ENCODE measurements at regions not wholly inside any gene's neighbourhood (a gene's known extent, or its start where the extent isn't known, plus 50 kb on each side); places are given as distances from the start of the nearest gene placed in this dataset.

GRCh38 chr16:6317934-6318333, 1014.7 kb upstream of the RBFOX1 start:
- Histone ChIP-seq H3K79me1 (ENCODE audit: low read length) (no peaks in the 10 kb centered on the region), H2BK120ac (ENCODE audit: insufficient read depth, low read length, poor library complexity) (no peak overlapping the region), H3K4me2 (ENCODE audit: low read length) (no peak overlapping the region), H3K79me2 (ENCODE audit: control insufficient read depth, insufficient read depth, low read length, poor library complexity) (no peaks in the 10 kb centered on the region), H2AK5ac (ENCODE audit: low read length) (no peak overlapping the region), H2AFZ (ENCODE audit: insufficient read depth, low read length, poor library complexity) (no peak overlapping the region), H4K91ac (ENCODE audit: low read depth, low read length) (no peak overlapping the region), H3K4me3 (ENCODE audit: low read depth, low read length) (no peak overlapping the region), H4K8ac (ENCODE audit: low read depth, low read length) (no peak overlapping the region), H3K9ac (ENCODE audit: low read length) (no peak overlapping the region), H3K4me1 (ENCODE audit: control insufficient read depth in 1 of 2, insufficient read depth in 2 of 2, low read length in 2 of 2) (no peaks in the 10 kb centered on the region), H3K9me3 (ENCODE audit: insufficient read depth, low read depth, low read length) (no peaks in the 10 kb centered on the region), H3K36me3 (ENCODE audit: control insufficient read depth in 1 of 2, insufficient read depth in 2 of 2, low read length in 2 of 2) (no peaks in the 10 kb centered on the region), H3K18ac (ENCODE audit: low read length) (no peak overlapping the region), H2BK12ac (ENCODE audit: low read length) (no peak overlapping the region), H3K27me3 (ENCODE audit: insufficient read depth, low read length) (no peaks in the 10 kb centered on the region), H3K14ac (ENCODE audit: low read length) (no peak overlapping the region), H3K4ac (ENCODE audit: low read depth, low read length) (no peak overlapping the region), H3K23ac (ENCODE audit: low read length) (no peak overlapping the region), H4K12ac (ENCODE audit: low read depth, low read length) (no peak overlapping the region), H3K27ac (ENCODE audit: low read depth, low read length) (no peak overlapping the region), H2BK5ac (ENCODE audit: low read depth, low read length, poor library complexity) (no peak overlapping the region)
- DNase-seq, result no peak
- no CpG with 5 or more reads among the region's 4 CpGs for WGBS (ENCODE audit: extremely low coverage, insufficient coverage, insufficient read length)

- no peak for DNase-seq
- Histone ChIP-seq H4K8ac (ENCODE audit: low read depth, low read length) (no peak overlapping the region), H3K27ac (ENCODE audit: low read depth, low read length) (no peak overlapping the region), H4K91ac (ENCODE audit: low read depth, low read length) (no peak overlapping the region), H3K27me3 (ENCODE audit: insufficient read depth, low read length) (no peaks in the 10 kb centered on the region), H3K23ac (ENCODE audit: low read length) (no peak overlapping the region), H3K4me1 (ENCODE audit: control insufficient read depth in 1 of 2, insufficient read depth in 2 of 2, low read length in 2 of 2) (no peaks in the 10 kb centered on the region), H3K9me3 (ENCODE audit: insufficient read depth, low read depth, low read length) (no peaks in the 10 kb centered on the region), H2AFZ (ENCODE audit: insufficient read depth, low read length, poor library complexity) (no peak overlapping the region), H3K79me2 (ENCODE audit: control insufficient read depth, insufficient read depth, low read length, poor library complexity) (no peaks in the 10 kb centered on the region), H3K4me3 (ENCODE audit: low read depth, low read length) (no peak overlapping the region), H3K79me1 (ENCODE audit: low read length) (no peaks in the 10 kb centered on the region), H3K9ac (ENCODE audit: low read length) (no peak overlapping the region), H4K12ac (ENCODE audit: low read depth, low read length) (no peak overlapping the region), H2BK120ac (ENCODE audit: insufficient read depth, low read length, poor library complexity) (no peak overlapping the region), H3K18ac (ENCODE audit: low read length) (no peak overlapping the region), H3K4me2 (ENCODE audit: low read length) (no peak overlapping the region), H3K36me3 (ENCODE audit: control insufficient read depth in 1 of 2, insufficient read depth in 2 of 2, low read length in 2 of 2) (no peaks in the 10 kb centered on the region), H2BK5ac (ENCODE audit: low read depth, low read length, poor library complexity) (no peak overlapping the region), H2AK5ac (ENCODE audit: low read length) (no peak overlapping the region), H3K14ac (ENCODE audit: low read length) (no peak overlapping the region), H3K4ac (ENCODE audit: low read depth, low read length) (no peak overlapping the region), H2BK12ac (ENCODE audit: low read length) (no peak overlapping the region)
- no CpG with 5 or more reads among the region's 8 CpGs for WGBS (ENCODE audit: extremely low coverage, insufficient coverage, insufficient read length)
Measured at GRCh38 chr16:6309271-6309670, 1023.4 kb upstream of the RBFOX1 start.

- Histone ChIP-seq H2BK5ac (ENCODE audit: low read depth, low read length, poor library complexity) (no peak overlapping the region), H3K4me2 (ENCODE audit: low read length) (no peak overlapping the region), H2AFZ (ENCODE audit: insufficient read depth, low read length, poor library complexity) (no peak overlapping the region), H4K12ac (ENCODE audit: low read depth, low read length) (no peak overlapping the region), H3K4ac (ENCODE audit: low read depth, low read length) (no peak overlapping the region), H4K91ac (ENCODE audit: low read depth, low read length) (no peak overlapping the region), H3K79me2 (ENCODE audit: control insufficient read depth, insufficient read depth, low read length, poor library complexity) (no peaks in the 10 kb centered on the region), H3K14ac (ENCODE audit: low read length) (no peak overlapping the region), H2AK5ac (ENCODE audit: low read length) (no peak overlapping the region), H3K27ac (ENCODE audit: low read depth, low read length) (no peak overlapping the region), H3K4me3 (ENCODE audit: low read depth, low read length) (no peak overlapping the region), H4K8ac (ENCODE audit: low read depth, low read length) (no peak overlapping the region), H2BK120ac (ENCODE audit: insufficient read depth, low read length, poor library complexity) (no peak overlapping the region), H3K4me1 (ENCODE audit: control insufficient read depth in 1 of 2, insufficient read depth in 2 of 2, low read length in 2 of 2) (no peaks in the 10 kb centered on the region), H3K79me1 (ENCODE audit: low read length) (no peaks in the 10 kb centered on the region), H2BK12ac (ENCODE audit: low read length) (no peak overlapping the region), H3K18ac (ENCODE audit: low read length) (no peak overlapping the region), H3K23ac (ENCODE audit: low read length) (no peak overlapping the region), H3K9ac (ENCODE audit: low read length) (no peak overlapping the region), H3K27me3 (ENCODE audit: insufficient read depth, low read length) (no peaks in the 10 kb centered on the region), H3K36me3 (ENCODE audit: control insufficient read depth in 1 of 2, insufficient read depth in 2 of 2, low read length in 2 of 2) (no peaks in the 10 kb centered on the region), H3K9me3 (ENCODE audit: insufficient read depth, low read depth, low read length) (no peaks in the 10 kb centered on the region)
- no CpG with 5 or more reads among the region's 2 CpGs for WGBS (ENCODE audit: extremely low coverage, insufficient coverage, insufficient read length)
- DNase-seq, result no peak
Measured at GRCh38 chr16:6308176-6308575, 1024.5 kb upstream of the RBFOX1 start.

- H4K12ac ChIP-seq (ENCODE audit: low read depth, low read length), result no peak overlapping the region
- H2AK5ac ChIP-seq (ENCODE audit: low read length), result no peak overlapping the region
- H2BK5ac ChIP-seq (ENCODE audit: low read depth, low read length, poor library complexity), result no peak overlapping the region
- no CpG with 5 or more reads among the region's 4 CpGs for WGBS (ENCODE audit: extremely low coverage, insufficient coverage, insufficient read length)
- H3K79me1 ChIP-seq (ENCODE audit: low read length), result no peaks in the 10 kb centered on the region
- H3K18ac ChIP-seq (ENCODE audit: low read length), result no peak overlapping the region
- H2BK120ac ChIP-seq (ENCODE audit: insufficient read depth, low read length, poor library complexity), result no peak overlapping the region
- H3K4me1 ChIP-seq (ENCODE audit: control insufficient read depth in 1 of 2, insufficient read depth in 2 of 2, low read length in 2 of 2), result no peaks in the 10 kb centered on the region
- H3K4ac ChIP-seq (ENCODE audit: low read depth, low read length), result no peak overlapping the region
- H3K9ac ChIP-seq (ENCODE audit: low read length), result no peak overlapping the region
- H3K27me3 ChIP-seq (ENCODE audit: insufficient read depth, low read length), result no peaks in the 10 kb centered on the region
- H3K79me2 ChIP-seq (ENCODE audit: control insufficient read depth, insufficient read depth, low read length, poor library complexity), result no peaks in the 10 kb centered on the region
- H3K9me3 ChIP-seq (ENCODE audit: insufficient read depth, low read depth, low read length), result no peaks in the 10 kb centered on the region
- no peak for DNase-seq
- no peak overlapping the region for H4K91ac ChIP-seq (ENCODE audit: low read depth, low read length)
- no peak overlapping the region for H2BK12ac ChIP-seq (ENCODE audit: low read length)
- no peak overlapping the region for H2AFZ ChIP-seq (ENCODE audit: insufficient read depth, low read length, poor library complexity)
- no peak overlapping the region for H3K4me3 ChIP-seq (ENCODE audit: low read depth, low read length)
- no peaks in the 10 kb centered on the region for H3K36me3 ChIP-seq (ENCODE audit: control insufficient read depth in 1 of 2, insufficient read depth in 2 of 2, low read length in 2 of 2)
- no peak overlapping the region for H3K27ac ChIP-seq (ENCODE audit: low read depth, low read length)
- no peak overlapping the region for H4K8ac ChIP-seq (ENCODE audit: low read depth, low read length)
- no peak overlapping the region for H3K4me2 ChIP-seq (ENCODE audit: low read length)
- no peak overlapping the region for H3K23ac ChIP-seq (ENCODE audit: low read length)
- H3K14ac ChIP-seq (ENCODE audit: low read length), result no peak overlapping the region
Measured at GRCh38 chr16:6300523-6300922, 1032.1 kb upstream of the RBFOX1 start.
